ENCODE measurements at regions not wholly inside any gene's neighbourhood (a gene's known extent, or its start where the extent isn't known, plus 50 kb on each side); places are given as distances from the start of the nearest gene placed in this dataset.
"Not testable (repeated sequence)": the region's sequence is repeated elsewhere in the genome, so short reads cannot be mapped to it uniquely, and the experiment has no call there.

DNA sequence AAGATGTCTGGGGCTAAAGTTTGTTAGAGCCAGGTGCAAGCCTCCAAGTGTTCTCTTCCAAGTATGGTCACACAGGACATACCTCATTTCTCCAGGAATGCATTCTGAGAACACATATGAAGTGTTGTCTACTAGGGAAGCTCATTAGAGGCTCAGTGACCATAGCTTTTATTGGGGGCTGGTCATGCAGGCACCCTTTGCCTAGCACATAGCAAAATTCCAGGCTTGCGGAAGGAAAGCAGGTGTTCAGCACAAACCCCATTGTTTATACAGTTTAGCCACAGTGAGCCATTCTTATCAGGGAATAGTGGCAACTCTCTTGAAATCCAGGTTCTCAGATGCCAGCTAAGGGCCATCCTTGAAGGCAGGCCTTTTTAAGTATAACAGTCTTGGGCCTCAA is 112.1 kb upstream of the XIST start:
- no peaks in the 10 kb centered on the region for H3K4me1 ChIP-seq (ENCODE audit: insufficient read depth, low read length)
- no peak for DNase-seq
- no peak for ATAC-seq (ENCODE audit: insufficient read depth, low read depth)
- no peak overlapping the region for H3K9ac ChIP-seq (ENCODE audit: low read depth, low read length)
- no peak overlapping the region for H2AFZ ChIP-seq (ENCODE audit: low read depth, low read length)
- H3K9me3 ChIP-seq (ENCODE audit: insufficient read depth, low read length, severe bottlenecking) = no peaks in the 10 kb centered on the region
- H3K4me3 ChIP-seq (ENCODE audit: low read depth in 1 of 2, low read length in 2 of 2) = no peak overlapping the region
- no peak overlapping the region for H3K4me2 ChIP-seq (ENCODE audit: insufficient read depth, low read length)
- peaks cover 32% of the 10 kb centered on the region; the same call in 1 of the 2 replicates for H4K20me1 ChIP-seq (ENCODE audit: insufficient read depth, low read length)
- TF ChIP-seq EZH2 (IDR thresholded peaks at IDR 0.05; ENCODE audit: borderline replicate concordance, low read depth, low read length, severe bottlenecking) (no peak), CTCF (IDR thresholded peaks at IDR 0.05; ENCODE audit: borderline replicate concordance, extremely low read depth, low read length, poor library complexity, severe bottlenecking) (no peak)
- no peaks in the 10 kb centered on the region for H3K27me3 ChIP-seq (ENCODE audit: insufficient read depth, low read length, poor library complexity)
- peaks cover 27% of the 10 kb centered on the region for H3K36me3 ChIP-seq (ENCODE audit: insufficient read depth, low read length)
- H3K27ac ChIP-seq (ENCODE audit: low read length) = no peak overlapping the region
- peaks cover 89% of the 10 kb centered on the region for H3K79me2 ChIP-seq (ENCODE audit: insufficient read depth, low read length)

- no peaks in the 10 kb centered on the region for H3K4me1 ChIP-seq (ENCODE audit: insufficient read depth, low read length)
- ATAC-seq (ENCODE audit: insufficient read depth, low read depth) (no peak), DNase-seq (no peak)
- H3K9me3 ChIP-seq (ENCODE audit: insufficient read depth, low read length, severe bottlenecking) = no peaks in the 10 kb centered on the region
- H3K79me2 ChIP-seq (ENCODE audit: insufficient read depth, low read length) = peaks cover 93% of the 10 kb centered on the region
- no peak overlapping the region for H3K4me2 ChIP-seq (ENCODE audit: insufficient read depth, low read length)
- H4K20me1 ChIP-seq (ENCODE audit: insufficient read depth, low read length) = peaks cover 32% of the 10 kb centered on the region; the same call in 1 of the 2 replicates
- H3K36me3 ChIP-seq (ENCODE audit: insufficient read depth, low read length) = peaks cover 27% of the 10 kb centered on the region
- H2AFZ ChIP-seq (ENCODE audit: low read depth, low read length) = no peak overlapping the region
- no peaks in the 10 kb centered on the region for H3K27me3 ChIP-seq (ENCODE audit: insufficient read depth, low read length, poor library complexity)
- no peak overlapping the region for H3K9ac ChIP-seq (ENCODE audit: low read depth, low read length)
- TF ChIP-seq EZH2 (IDR thresholded peaks at IDR 0.05; ENCODE audit: borderline replicate concordance, low read depth, low read length, severe bottlenecking) (no peak), CTCF (IDR thresholded peaks at IDR 0.05; ENCODE audit: borderline replicate concordance, extremely low read depth, low read length, poor library complexity, severe bottlenecking) (no peak)
- no peak overlapping the region for H3K27ac ChIP-seq (ENCODE audit: low read length)
- H3K4me3 ChIP-seq (ENCODE audit: low read depth in 1 of 2, low read length in 2 of 2) = no peak overlapping the region
Observed at GRCh38 chrX:73963682-73964081, 111.2 kb upstream of the XIST start.

DNA sequence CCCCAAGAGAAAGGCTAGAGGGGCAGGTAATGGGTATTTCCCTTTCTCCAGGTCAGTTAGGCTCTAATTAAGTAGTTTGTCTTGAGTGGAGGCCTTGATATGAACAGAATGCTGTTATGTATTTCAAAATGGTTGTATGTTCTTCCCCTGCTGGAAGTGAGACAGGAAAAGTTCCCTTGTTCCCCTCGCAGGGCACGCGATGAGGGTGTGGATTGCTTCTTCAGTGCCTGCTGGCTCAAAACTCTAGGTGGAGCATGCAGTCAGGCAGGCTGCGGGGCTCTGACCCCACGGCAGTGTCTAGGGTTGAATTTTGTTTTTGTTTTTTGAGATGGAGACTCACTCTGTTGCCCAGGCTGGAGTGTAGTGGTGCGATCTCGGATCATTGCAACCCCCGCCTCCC is 110.4 kb upstream of the XIST start:
- Histone ChIP-seq H3K36me3 (ENCODE audit: insufficient read depth, low read length) (peaks cover 27% of the 10 kb centered on the region), H4K20me1 (ENCODE audit: insufficient read depth, low read length) (peaks cover 32% of the 10 kb centered on the region; the same call in 1 of the 2 replicates), H3K27ac (ENCODE audit: low read length) (no peak overlapping the region), H3K4me3 (ENCODE audit: low read depth in 1 of 2, low read length in 2 of 2) (no peak overlapping the region), H2AFZ (ENCODE audit: low read depth, low read length) (no peak overlapping the region), H3K4me1 (ENCODE audit: insufficient read depth, low read length) (no peaks in the 10 kb centered on the region), H3K27me3 (ENCODE audit: insufficient read depth, low read length, poor library complexity) (no peaks in the 10 kb centered on the region), H3K9ac (ENCODE audit: low read depth, low read length) (no peak overlapping the region), H3K79me2 (ENCODE audit: insufficient read depth, low read length) (peaks cover 96% of the 10 kb centered on the region), H3K9me3 (ENCODE audit: insufficient read depth, low read length, severe bottlenecking) (no peaks in the 10 kb centered on the region), H3K4me2 (ENCODE audit: insufficient read depth, low read length) (no peak overlapping the region)
- ATAC-seq (ENCODE audit: insufficient read depth, low read depth) (no peak), DNase-seq (no peak)
- TF ChIP-seq EZH2 (IDR thresholded peaks at IDR 0.05; ENCODE audit: borderline replicate concordance, low read depth, low read length, severe bottlenecking) (no peak), CTCF (IDR thresholded peaks at IDR 0.05; ENCODE audit: borderline replicate concordance, extremely low read depth, low read length, poor library complexity, severe bottlenecking) (no peak)

GRCh38 chrX:73961867-73962266 is 109.4 kb upstream of the XIST start:
- not testable (repeated sequence) for H2AFZ ChIP-seq (ENCODE audit: low read depth, low read length); H3K27ac ChIP-seq (ENCODE audit: low read length); ATAC-seq (ENCODE audit: insufficient read depth, low read depth); H3K27me3 ChIP-seq (ENCODE audit: insufficient read depth, low read length, poor library complexity); H3K4me2 ChIP-seq (ENCODE audit: insufficient read depth, low read length); H3K4me1 ChIP-seq (ENCODE audit: insufficient read depth, low read length); DNase-seq; H3K9me3 ChIP-seq (ENCODE audit: insufficient read depth, low read length, severe bottlenecking); H3K4me3 ChIP-seq (ENCODE audit: low read depth in 1 of 2, low read length in 2 of 2); H3K9ac ChIP-seq (ENCODE audit: low read depth, low read length)
- Histone ChIP-seq H4K20me1 (ENCODE audit: insufficient read depth, low read length) (peaks cover 29% of the 10 kb centered on the region; the same call in 1 of the 2 replicates), H3K36me3 (ENCODE audit: insufficient read depth, low read length) (peaks cover 22% of the 10 kb centered on the region), H3K79me2 (ENCODE audit: insufficient read depth, low read length) (peaks cover 96% of the 10 kb centered on the region)
